SU-DHL-6 (cell line): ENCODE measurements at regions not wholly inside any gene's neighbourhood (a gene's known extent, or its start where the extent isn't known, plus 50 kb on each side); places are given as distances from the start of the nearest gene placed in this dataset.

Experiments used
- EZH2phosphoT487 ChIP-seq: fragments of 200-600 bp; sonication (generic), shearing (Covaris generic); conservative IDR thresholded peaks from 2 replicates; pipeline ENCODE4 v1.6.1; 2018; ENCODE audit warnings: mild to moderate bottlenecking, antibody characterized with exemption, low read length, moderate library complexity, mixed read lengths
- TF ChIP-seq, protein P1 (sequence below): fragments of 200-600 bp; sonication (generic); IDR thresholded peaks from one replicate; pipeline ENCODE4 v1.5.1; 2017; ENCODE audit warnings: antibody characterized with exemption, mild to moderate bottlenecking, low read length, moderate library complexity; ENCODE audit not compliant: insufficient read depth, poor library complexity, severe bottlenecking

DNA sequence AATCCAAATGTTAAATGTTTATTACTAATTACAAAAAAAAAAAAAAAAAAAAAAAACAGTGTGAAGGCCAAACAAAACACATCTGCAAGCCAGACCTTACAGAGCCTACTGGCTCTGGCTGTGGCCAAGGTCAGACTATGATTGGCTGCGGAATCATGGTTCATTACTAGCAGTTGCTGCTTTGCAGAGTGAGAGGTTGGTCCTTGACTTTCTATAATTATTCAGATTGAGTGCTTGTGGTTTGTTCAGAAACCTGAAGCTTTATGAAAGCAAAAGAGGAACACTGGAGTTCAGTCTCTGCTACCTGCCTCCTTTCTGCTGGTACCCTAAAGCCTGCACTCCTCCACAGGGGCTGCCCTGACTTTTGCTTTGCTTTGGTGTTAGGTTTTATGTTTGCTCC is 550.9 kb downstream of the BCL11B start:
- TF ChIP-seq, protein P1, sequence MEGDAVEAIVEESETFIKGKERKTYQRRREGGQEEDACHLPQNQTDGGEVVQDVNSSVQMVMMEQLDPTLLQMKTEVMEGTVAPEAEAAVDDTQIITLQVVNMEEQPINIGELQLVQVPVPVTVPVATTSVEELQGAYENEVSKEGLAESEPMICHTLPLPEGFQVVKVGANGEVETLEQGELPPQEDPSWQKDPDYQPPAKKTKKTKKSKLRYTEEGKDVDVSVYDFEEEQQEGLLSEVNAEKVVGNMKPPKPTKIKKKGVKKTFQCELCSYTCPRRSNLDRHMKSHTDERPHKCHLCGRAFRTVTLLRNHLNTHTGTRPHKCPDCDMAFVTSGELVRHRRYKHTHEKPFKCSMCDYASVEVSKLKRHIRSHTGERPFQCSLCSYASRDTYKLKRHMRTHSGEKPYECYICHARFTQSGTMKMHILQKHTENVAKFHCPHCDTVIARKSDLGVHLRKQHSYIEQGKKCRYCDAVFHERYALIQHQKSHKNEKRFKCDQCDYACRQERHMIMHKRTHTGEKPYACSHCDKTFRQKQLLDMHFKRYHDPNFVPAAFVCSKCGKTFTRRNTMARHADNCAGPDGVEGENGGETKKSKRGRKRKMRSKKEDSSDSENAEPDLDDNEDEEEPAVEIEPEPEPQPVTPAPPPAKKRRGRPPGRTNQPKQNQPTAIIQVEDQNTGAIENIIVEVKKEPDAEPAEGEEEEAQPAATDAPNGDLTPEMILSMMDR: no peak
- TF ChIP-seq EZH2phosphoT487: no peak
